Activated CD8-positive, alpha-beta T cell treated with anti-CD3 and anti-CD28 coated beads for 36 hours (primary cell): ENCODE measurements at regions not wholly inside any gene's neighbourhood (a gene's known extent, or its start where the extent isn't known, plus 50 kb on each side); places are given as distances from the start of the nearest gene placed in this dataset.

Experiments
- ATAC-seq: fragments of 200-7000 bp; cut with Tn5 transposase; one replicate; pipeline ENCODE4 v1.10.0; 2021; ENCODE audit warnings: mild to moderate bottlenecking, moderate library complexity
- CTCF ChIA-PET: fragments of 350-600 bp; sonication (Branson Sonifier 250); formaldehyde crosslinking; loops from one replicate; lab custom pipeline; 2021; ENCODE audit warnings: antibody characterized with exemption; lab: Charles Lee
- POLR2A ChIA-PET: fragments of 350-600 bp; sonication (Branson Sonifier 250); formaldehyde crosslinking; loops from one replicate; lab custom pipeline; 2021; ENCODE audit warnings: antibody characterized with exemption; lab: Charles Lee
- DNase-seq: peaks from one replicate; pipeline ENCODE4 v3.0.0-alpha.2; 2020
- H3K27ac Mint-ChIP-seq: one replicate; pipeline ENCODE4 v1.8.0; 2021; ENCODE audit warnings: mild to moderate bottlenecking, mixed read lengths
- H3K27me3 Mint-ChIP-seq: one replicate; pipeline ENCODE4 v1.8.0; 2021; ENCODE audit warnings: mixed read lengths
- H3K36me3 Mint-ChIP-seq: one replicate; pipeline ENCODE4 v1.8.0; 2021; ENCODE audit warnings: low read depth, mixed read lengths
- H3K4me1 Mint-ChIP-seq: one replicate; pipeline ENCODE4 v1.8.0; 2021; ENCODE audit warnings: low read depth, mixed read lengths
- H3K4me3 Mint-ChIP-seq: one replicate; pipeline ENCODE4 v1.8.0; 2021; ENCODE audit warnings: mild to moderate bottlenecking, moderate library complexity, mixed read lengths
- H3K9me3 Mint-ChIP-seq: one replicate; pipeline ENCODE4 v1.8.0; 2021; ENCODE audit warnings: mixed read lengths
- CTCF ChIP-seq: fragments of 200-600 bp; IDR thresholded peaks from one replicate; pipeline ENCODE4 v1.8.0; 2022; ENCODE audit warnings: antibody characterized with exemption, mild to moderate bottlenecking
- intact Hi-C: fragments of 100-400 bp; cut with micrococcal nuclease; formaldehyde crosslinking; loops from one replicate; pipeline ENCODE4 v1.10.0; 2022

DNA sequence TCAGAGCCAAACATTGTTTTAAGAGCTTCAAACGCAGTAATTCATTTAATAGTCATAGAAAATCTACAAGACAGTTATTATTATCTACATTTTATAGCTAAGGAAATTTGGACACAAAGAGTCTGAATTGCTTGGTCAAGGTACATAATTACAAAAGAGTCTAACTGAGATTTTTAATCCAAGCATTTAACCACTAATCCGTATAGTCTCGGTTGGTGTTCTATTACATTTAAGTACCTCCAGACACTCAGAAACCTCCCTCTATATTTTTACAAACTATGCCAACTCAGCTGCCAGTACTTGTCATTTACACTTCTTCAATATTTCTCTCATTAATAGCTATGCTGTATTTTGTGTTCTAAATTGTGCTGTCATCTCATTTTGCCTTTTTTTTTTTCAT lies 240.2 kb upstream of the PLSCR5 start:
- H3K36me3 Mint-ChIP-seq: no peaks in the 10 kb centered on the region
- ChIA-PET POLR2A (no interaction called here), CTCF (no interaction called here)
- ATAC-seq (no peak), DNase-seq (no peak)
- TF ChIP-seq CTCF: no peak
- no peaks in the 10 kb centered on the region for H3K27me3 Mint-ChIP-seq
- no peak overlapping the region for H3K27ac Mint-ChIP-seq
- intact Hi-C loops: no loop called here
- H3K9me3 Mint-ChIP-seq: no peaks in the 10 kb centered on the region
- H3K4me3 Mint-ChIP-seq: no peak overlapping the region
- H3K4me1 Mint-ChIP-seq: no peaks in the 10 kb centered on the region

- Mint-ChIP-seq H3K27ac (no peak overlapping the region), H3K4me3 (no peak overlapping the region), H3K27me3 (no peaks in the 10 kb centered on the region), H3K4me1 (no peaks in the 10 kb centered on the region), H3K36me3 (no peaks in the 10 kb centered on the region), H3K9me3 (peaks cover 2% of the 10 kb centered on the region)
- intact Hi-C loops: no loop called here
- ATAC-seq (no peak), DNase-seq (no peak)
- CTCF ChIA-PET: no interaction called here
- no peak for TF ChIP-seq CTCF
- POLR2A ChIA-PET: no interaction called here
Observed at GRCh38 chr3:146843476-146843875, 238.3 kb upstream of the PLSCR5 start.

- Mint-ChIP-seq H3K36me3 (no peaks in the 10 kb centered on the region), H3K4me3 (no peak overlapping the region), H3K4me1 (no peaks in the 10 kb centered on the region), H3K9me3 (peaks cover 3% of the 10 kb centered on the region), H3K27ac (no peak overlapping the region), H3K27me3 (no peaks in the 10 kb centered on the region)
- ATAC-seq (no peak), DNase-seq (no peak)
- ChIA-PET POLR2A (no interaction called here), CTCF (no interaction called here)
- intact Hi-C loops: no loop called here
- TF ChIP-seq CTCF: no peak
Observed at GRCh38 chr3:146839727-146840375, 234.7 kb upstream of the PLSCR5 start.

DNA sequence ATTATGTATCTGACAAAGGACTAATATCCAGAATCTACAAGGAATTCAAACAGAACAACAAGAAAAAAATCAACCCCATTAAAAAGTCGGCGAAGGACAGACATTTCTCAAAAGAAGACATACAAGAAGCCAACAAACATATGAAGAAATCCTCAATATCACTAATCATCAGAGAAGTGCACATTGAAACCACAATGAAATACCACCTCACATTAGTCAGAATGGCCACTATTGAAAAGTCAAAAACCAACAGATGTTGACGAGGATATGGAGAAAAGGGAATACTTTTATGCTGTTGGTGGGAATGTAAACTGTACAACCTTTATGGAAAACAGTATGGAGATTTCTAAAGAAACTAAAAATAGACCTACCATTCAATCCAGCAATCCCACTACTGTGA lies 233.1 kb upstream of the PLSCR5 start:
- Mint-ChIP-seq H3K27ac (no peak overlapping the region), H3K9me3 (peaks cover 3% of the 10 kb centered on the region), H3K4me1 (no peaks in the 10 kb centered on the region), H3K27me3 (no peaks in the 10 kb centered on the region), H3K36me3 (no peaks in the 10 kb centered on the region), H3K4me3 (no peak overlapping the region)
- no peak for ATAC-seq
- CTCF ChIA-PET: no interaction called here
- TF ChIP-seq CTCF: no peak
- no peak for DNase-seq
- POLR2A ChIA-PET: no interaction called here
- intact Hi-C loops: no loop called here

DNA sequence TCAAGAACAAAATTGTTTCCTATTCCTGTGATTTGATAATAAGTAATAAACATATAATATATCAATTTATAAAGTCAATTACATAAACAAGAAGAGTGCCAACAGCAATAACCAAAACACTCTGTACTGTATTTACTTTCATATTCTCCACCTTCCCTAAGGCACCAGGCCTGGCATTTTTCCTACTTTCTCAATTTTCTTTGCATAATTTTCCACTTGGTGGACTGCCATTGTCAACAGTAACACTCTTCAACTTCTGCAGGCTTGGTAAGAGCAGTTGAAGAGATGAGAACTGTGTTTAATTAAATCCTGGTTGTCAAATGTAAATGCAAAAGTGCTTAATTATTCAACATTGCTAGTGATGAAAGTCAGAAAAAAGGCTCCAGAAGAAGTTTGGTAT lies 229.8 kb upstream of the PLSCR5 start:
- no peak for TF ChIP-seq CTCF
- ATAC-seq: no peak
- DNase-seq: no peak
- peaks cover 3% of the 10 kb centered on the region for H3K9me3 Mint-ChIP-seq
- ChIA-PET POLR2A (no interaction called here), CTCF (no interaction called here)
- H3K27me3 Mint-ChIP-seq: no peaks in the 10 kb centered on the region
- intact Hi-C loops: no loop called here
- H3K4me1 Mint-ChIP-seq: no peaks in the 10 kb centered on the region
- no peaks in the 10 kb centered on the region for H3K36me3 Mint-ChIP-seq
- no peak overlapping the region for H3K4me3 Mint-ChIP-seq
- H3K27ac Mint-ChIP-seq: no peak overlapping the region
